ENCODE measurements at regions not wholly inside any gene's neighbourhood (a gene's known extent, or its start where the extent isn't known, plus 50 kb on each side); places are given as distances from the start of the nearest gene placed in this dataset.

DNA sequence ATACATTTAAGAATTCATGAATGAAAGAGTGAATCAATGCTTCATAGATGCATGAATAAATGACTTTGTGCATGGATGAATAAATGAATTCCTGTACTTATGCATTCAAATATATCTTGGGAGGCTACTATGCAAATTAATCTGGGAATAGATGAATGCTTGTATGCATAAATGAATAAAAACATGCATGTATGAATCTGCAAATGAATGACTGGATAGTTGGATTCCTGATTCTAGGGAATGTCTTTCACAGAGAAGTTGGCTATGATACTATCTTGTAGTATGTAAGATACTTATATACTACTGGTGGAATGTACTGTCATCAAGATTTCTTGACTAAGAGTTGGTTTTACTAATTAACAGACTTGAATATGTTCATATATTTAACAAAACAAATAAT is 75.3 kb upstream of the ASTN2 start:
- TF ChIP-seq, protein P1, sequence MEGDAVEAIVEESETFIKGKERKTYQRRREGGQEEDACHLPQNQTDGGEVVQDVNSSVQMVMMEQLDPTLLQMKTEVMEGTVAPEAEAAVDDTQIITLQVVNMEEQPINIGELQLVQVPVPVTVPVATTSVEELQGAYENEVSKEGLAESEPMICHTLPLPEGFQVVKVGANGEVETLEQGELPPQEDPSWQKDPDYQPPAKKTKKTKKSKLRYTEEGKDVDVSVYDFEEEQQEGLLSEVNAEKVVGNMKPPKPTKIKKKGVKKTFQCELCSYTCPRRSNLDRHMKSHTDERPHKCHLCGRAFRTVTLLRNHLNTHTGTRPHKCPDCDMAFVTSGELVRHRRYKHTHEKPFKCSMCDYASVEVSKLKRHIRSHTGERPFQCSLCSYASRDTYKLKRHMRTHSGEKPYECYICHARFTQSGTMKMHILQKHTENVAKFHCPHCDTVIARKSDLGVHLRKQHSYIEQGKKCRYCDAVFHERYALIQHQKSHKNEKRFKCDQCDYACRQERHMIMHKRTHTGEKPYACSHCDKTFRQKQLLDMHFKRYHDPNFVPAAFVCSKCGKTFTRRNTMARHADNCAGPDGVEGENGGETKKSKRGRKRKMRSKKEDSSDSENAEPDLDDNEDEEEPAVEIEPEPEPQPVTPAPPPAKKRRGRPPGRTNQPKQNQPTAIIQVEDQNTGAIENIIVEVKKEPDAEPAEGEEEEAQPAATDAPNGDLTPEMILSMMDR (IDR thresholded peaks at IDR 0.05; ENCODE audit: poor library complexity): no peak
- no peak for TF ChIP-seq EZH2 (IDR thresholded peaks at IDR 0.05; ENCODE audit: borderline replicate concordance)

Measured in hepatocyte (in vitro differentiated cells).